ENCODE measurements at regions not wholly inside any gene's neighbourhood (a gene's known extent, or its start where the extent isn't known, plus 50 kb on each side); places are given as distances from the start of the nearest gene placed in this dataset.

DNA sequence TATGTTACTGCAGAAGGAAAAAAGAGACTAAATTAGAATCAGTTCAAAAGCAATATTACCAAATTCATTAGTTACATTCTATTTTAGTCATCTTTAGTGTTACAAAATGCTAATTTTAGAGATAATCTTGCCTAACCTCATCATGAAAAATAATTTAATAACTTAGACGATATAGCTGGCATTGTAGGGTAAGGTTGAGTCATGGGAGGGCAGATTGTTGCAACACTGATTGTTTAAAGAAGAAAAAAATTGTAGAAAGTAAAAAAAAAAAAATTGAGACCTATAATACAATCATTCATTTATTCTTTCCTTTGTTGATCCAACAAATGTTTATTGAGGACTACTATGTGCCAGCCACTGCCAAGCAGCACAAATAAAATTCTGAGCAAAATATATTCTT, 330.9 kb downstream of the GBA3 start:
- Histone ChIP-seq H2BK5ac (ENCODE audit: low read depth, low read length, poor library complexity, severe bottlenecking) (no peak overlapping the region), H3K23ac (ENCODE audit: low read depth, low read length) (no peak overlapping the region), H3K27me3 (ENCODE audit: control insufficient read depth, insufficient read depth, low read length) (no peaks in the 10 kb centered on the region), H3K79me1 (ENCODE audit: low read depth in 1 of 2, low read length in 2 of 2) (no peaks in the 10 kb centered on the region), H2AK5ac (ENCODE audit: low read depth, low read length) (no peak overlapping the region), H3K14ac (replicated peaks; ENCODE audit: low read depth, low read length) (no peak overlapping the region), H2BK15ac (ENCODE audit: low read depth, low read length) (no peak overlapping the region), H3K36me3 (ENCODE audit: control insufficient read depth, insufficient read depth, low read length) (no peaks in the 10 kb centered on the region), H3K56ac (ENCODE audit: extremely low read depth, insufficient read depth, low read length) (no peak overlapping the region), H4K5ac (ENCODE audit: low read depth, low read length) (no peak overlapping the region), H2AFZ (replicated peaks; ENCODE audit: low read length, poor library complexity) (no peak overlapping the region), H3K9ac (ENCODE audit: low read depth, low read length) (no peak overlapping the region), H2BK120ac (ENCODE audit: low read depth, low read length) (no peak overlapping the region), H3K4me3 (ENCODE audit: insufficient read depth, low read depth, low read length) (no peak overlapping the region), H2BK20ac (ENCODE audit: low read depth, low read length) (no peak overlapping the region), H3K27ac (ENCODE audit: insufficient read depth, low read length) (no peak overlapping the region), H4K20me1 (ENCODE audit: insufficient read depth, low read length) (no peaks in the 10 kb centered on the region), H3K4ac (ENCODE audit: low read depth, low read length) (no peak overlapping the region), H2AK9ac (replicated peaks; ENCODE audit: low read depth, low read length, poor library complexity) (no peak overlapping the region), H4K8ac (ENCODE audit: low read depth in 2 of 2, low read length in 2 of 2) (no peak overlapping the region), H3K9me3 (ENCODE audit: control insufficient read depth, insufficient read depth, low read length) (peaks cover 5% of the 10 kb centered on the region; the same call in 1 of the 2 replicates), H3K4me2 (ENCODE audit: low read depth, low read length) (no peak overlapping the region), H3K18ac (ENCODE audit: low read depth, low read length) (no peak overlapping the region), H3K4me1 (ENCODE audit: control insufficient read depth, insufficient read depth, low read length) (no peaks in the 10 kb centered on the region), H4K91ac (ENCODE audit: insufficient read depth, low read depth, low read length) (no peak overlapping the region), H3K9me1 (ENCODE audit: insufficient read depth, low read length) (no peaks in the 10 kb centered on the region)
- dilution Hi-C loops (cut with HindIII; ENCODE audit: low sequenced_read_pairs, unreplicated experiment) (no loop called here), in situ Hi-C loops (cut with MboI; ENCODE audit: low sequenced_read_pairs) (no loop called here), intact Hi-C loops (cut with micrococcal nuclease) (no loop called here)
- ChIA-PET CTCF (no interaction called here), POLR2A (ENCODE audit: unreplicated experiment) (no interaction called here)
- no TSS peak for BruUV-seq (replicated peaks)
- TF ChIP-seq, protein P1, sequence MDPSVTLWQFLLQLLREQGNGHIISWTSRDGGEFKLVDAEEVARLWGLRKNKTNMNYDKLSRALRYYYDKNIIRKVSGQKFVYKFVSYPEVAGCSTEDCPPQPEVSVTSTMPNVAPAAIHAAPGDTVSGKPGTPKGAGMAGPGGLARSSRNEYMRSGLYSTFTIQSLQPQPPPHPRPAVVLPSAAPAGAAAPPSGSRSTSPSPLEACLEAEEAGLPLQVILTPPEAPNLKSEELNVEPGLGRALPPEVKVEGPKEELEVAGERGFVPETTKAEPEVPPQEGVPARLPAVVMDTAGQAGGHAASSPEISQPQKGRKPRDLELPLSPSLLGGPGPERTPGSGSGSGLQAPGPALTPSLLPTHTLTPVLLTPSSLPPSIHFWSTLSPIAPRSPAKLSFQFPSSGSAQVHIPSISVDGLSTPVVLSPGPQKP (IDR thresholded peaks at IDR 0.05; ENCODE audit: borderline replicate concordance, low read depth, low read length) = no peak
- TF ChIP-seq RFX5 (IDR thresholded peaks at IDR 0.05; ENCODE audit: low read depth, low read length) (no peak), MXI1 (IDR thresholded peaks at IDR 0.05; ENCODE audit: borderline replicate concordance, low read depth, low read length) (no peak), RCOR1 (IDR thresholded peaks at IDR 0.05; ENCODE audit: insufficient replicate concordance, low read length) (no peak), SMC3 (IDR thresholded peaks at IDR 0.05; ENCODE audit: low read depth, low read length) (no peak), MAFK (IDR thresholded peaks at IDR 0.05; ENCODE audit: low read depth, low read length) (no peak), RAD21 (IDR thresholded peaks at IDR 0.05; ENCODE audit: low read length) (no peak), POLR2A (IDR thresholded peaks at IDR 0.05; ENCODE audit: low read depth, low read length) (no peak), BHLHE40 (IDR thresholded peaks at IDR 0.05; ENCODE audit: low read depth, low read length) (no peak), FOS (IDR thresholded peaks at IDR 0.05; ENCODE audit: low read depth, low read length) (no peak), NFE2L2 (IDR thresholded peaks at IDR 0.05; ENCODE audit: low read depth, low read length) (no peak), CEBPB (IDR thresholded peaks at IDR 0.05; ENCODE audit: low read depth, low read length) (no peak)
- TF ChIP-seq, protein P2, sequence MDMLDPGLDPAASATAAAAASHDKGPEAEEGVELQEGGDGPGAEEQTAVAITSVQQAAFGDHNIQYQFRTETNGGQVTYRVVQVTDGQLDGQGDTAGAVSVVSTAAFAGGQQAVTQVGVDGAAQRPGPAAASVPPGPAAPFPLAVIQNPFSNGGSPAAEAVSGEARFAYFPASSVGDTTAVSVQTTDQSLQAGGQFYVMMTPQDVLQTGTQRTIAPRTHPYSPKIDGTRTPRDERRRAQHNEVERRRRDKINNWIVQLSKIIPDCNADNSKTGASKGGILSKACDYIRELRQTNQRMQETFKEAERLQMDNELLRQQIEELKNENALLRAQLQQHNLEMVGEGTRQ (IDR thresholded peaks at IDR 0.05; ENCODE audit: low read depth, low read length) = no peak
- TF ChIP-seq, protein P3, sequence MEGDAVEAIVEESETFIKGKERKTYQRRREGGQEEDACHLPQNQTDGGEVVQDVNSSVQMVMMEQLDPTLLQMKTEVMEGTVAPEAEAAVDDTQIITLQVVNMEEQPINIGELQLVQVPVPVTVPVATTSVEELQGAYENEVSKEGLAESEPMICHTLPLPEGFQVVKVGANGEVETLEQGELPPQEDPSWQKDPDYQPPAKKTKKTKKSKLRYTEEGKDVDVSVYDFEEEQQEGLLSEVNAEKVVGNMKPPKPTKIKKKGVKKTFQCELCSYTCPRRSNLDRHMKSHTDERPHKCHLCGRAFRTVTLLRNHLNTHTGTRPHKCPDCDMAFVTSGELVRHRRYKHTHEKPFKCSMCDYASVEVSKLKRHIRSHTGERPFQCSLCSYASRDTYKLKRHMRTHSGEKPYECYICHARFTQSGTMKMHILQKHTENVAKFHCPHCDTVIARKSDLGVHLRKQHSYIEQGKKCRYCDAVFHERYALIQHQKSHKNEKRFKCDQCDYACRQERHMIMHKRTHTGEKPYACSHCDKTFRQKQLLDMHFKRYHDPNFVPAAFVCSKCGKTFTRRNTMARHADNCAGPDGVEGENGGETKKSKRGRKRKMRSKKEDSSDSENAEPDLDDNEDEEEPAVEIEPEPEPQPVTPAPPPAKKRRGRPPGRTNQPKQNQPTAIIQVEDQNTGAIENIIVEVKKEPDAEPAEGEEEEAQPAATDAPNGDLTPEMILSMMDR (conservative IDR thresholded peaks at IDR 0.05; ENCODE audit: low read depth, low read length) = no peak
- DNase-seq (no peak), ATAC-seq (ENCODE audit: low read depth) (no peak)
- WGBS, 2 experiments (ENCODE audit: extremely low coverage in 2 of 2, insufficient read length in 1 of 2) = no CpG with 5 or more reads among the region's 1 CpG
